IMR-90 (cell line): ENCODE measurements at regions not wholly inside any gene's neighbourhood (a gene's known extent, or its start where the extent isn't known, plus 50 kb on each side); places are given as distances from the start of the nearest gene placed in this dataset.

ENCODE experiments used
- ATAC-seq: fragments of 200-7000 bp; cut with Tn5 transposase; 2 replicates; pipeline ENCODE4 v1.9.1; 2020; ENCODE audit warnings: low read depth, mild to moderate bottlenecking, moderate library complexity
- BruUV-seq: library from RNA; stranded (reverse); fragments of 400-500 nt; replicated peaks from 2 replicates; lab custom pipeline; 2021; lab: Mats Ljungman, UMichigan
- CTCF ChIA-PET: fragments of 300-600 bp; formaldehyde crosslinking; extraction: SDS; loops from one replicate; lab custom pipeline; 2021; ENCODE audit warnings: antibody characterized with exemption; lab: Yijun Ruan, JAX
- POLR2A ChIA-PET: fragments of 300-600 bp; sonication (Branson Sonifier 250); formaldehyde crosslinking; loops from one replicate; lab custom pipeline; 2022; ENCODE audit warnings: antibody characterized with exemption; ENCODE audit not compliant: unreplicated experiment; lab: Charles Lee
- DNase-seq: peaks from one replicate; pipeline ENCODE4 v3.0.0; 2013
- H2AFZ ChIP-seq: replicated peaks from 2 replicates; pipeline ENCODE3; 2013; ENCODE audit warnings: low read length, mild to moderate bottlenecking; ENCODE audit not compliant: poor library complexity
- H2AK5ac ChIP-seq: 2 replicates; pipeline ENCODE4 v1.6.1; 2013; ENCODE audit warnings: low read depth, low read length, inconsistent platforms
- H2AK9ac ChIP-seq: replicated peaks from 2 replicates; pipeline ENCODE3; 2013; ENCODE audit warnings: mild to moderate bottlenecking, low read depth, low read length, moderate library complexity; ENCODE audit not compliant: poor library complexity
- H2BK120ac ChIP-seq: 2 replicates; pipeline ENCODE4 v1.6.1; 2013; ENCODE audit warnings: low read depth, low read length, inconsistent platforms
- H2BK15ac ChIP-seq: 3 replicates; pipeline ENCODE4 v1.6.1; 2013; ENCODE audit warnings: low read depth, low read length, inconsistent platforms
- H2BK20ac ChIP-seq: 2 replicates; pipeline ENCODE4 v1.6.1; 2013; ENCODE audit warnings: low read depth, mild to moderate bottlenecking, inconsistent platforms, low read length, moderate library complexity
- H2BK5ac ChIP-seq: 2 replicates; pipeline ENCODE4 v1.6.1; 2013; ENCODE audit warnings: mild to moderate bottlenecking, low read depth, low read length, inconsistent platforms; ENCODE audit not compliant: poor library complexity, severe bottlenecking
- H3K14ac ChIP-seq: replicated peaks from 2 replicates; pipeline ENCODE4 v1.6.1; 2013; ENCODE audit warnings: low read depth, low read length, inconsistent platforms
- H3K18ac ChIP-seq: 2 replicates; pipeline ENCODE4 v1.6.1; 2013; ENCODE audit warnings: low read depth, low read length, control low read depth
- H3K23ac ChIP-seq: 2 replicates; pipeline ENCODE4 v1.6.1; 2013; ENCODE audit warnings: low read depth, low read length, inconsistent platforms
- H3K27ac ChIP-seq: 2 replicates; pipeline ENCODE4 v1.5.1; 2013; ENCODE audit warnings: mild to moderate bottlenecking, control low read depth, low read length; ENCODE audit not compliant: insufficient read depth
- H3K27me3 ChIP-seq: 2 replicates; pipeline ENCODE4 v1.6.1; 2013; ENCODE audit warnings: low read length; ENCODE audit not compliant: control insufficient read depth, insufficient read depth
- H3K36me3 ChIP-seq: 2 replicates; pipeline ENCODE4 v1.6.1; 2013; ENCODE audit warnings: low read length, mixed read lengths; ENCODE audit not compliant: control insufficient read depth, insufficient read depth
- H3K4ac ChIP-seq: 2 replicates; pipeline ENCODE4 v1.6.1; 2013; ENCODE audit warnings: low read depth, low read length, inconsistent platforms
- H3K4me1 ChIP-seq: 2 replicates; pipeline ENCODE4 v1.6.1; 2013; ENCODE audit warnings: low read length, mixed read lengths; ENCODE audit not compliant: control insufficient read depth, insufficient read depth
- H3K4me2 ChIP-seq: 2 replicates; pipeline ENCODE4 v1.6.1; 2013; ENCODE audit warnings: low read depth, mild to moderate bottlenecking, control low read depth, low read length, moderate library complexity
- H3K4me3 ChIP-seq: 2 replicates; pipeline ENCODE4 v1.5.1; 2013; ENCODE audit warnings: low read depth, mild to moderate bottlenecking, control low read depth, low read length, moderate library complexity; ENCODE audit not compliant: insufficient read depth
- H3K56ac ChIP-seq: 2 replicates; pipeline ENCODE4 v1.6.1; 2013; ENCODE audit warnings: low read length, inconsistent platforms; ENCODE audit not compliant: insufficient read depth; ENCODE audit errors: extremely low read depth
- H3K79me1 ChIP-seq, 2 experiments: 2 replicates each; pipeline ENCODE4 v1.6.1; 2013; ENCODE audit warnings: low read length in 2 of 2, inconsistent platforms in 1 of 2, low read depth in 1 of 2
- H3K9ac ChIP-seq: 2 replicates; pipeline ENCODE4 v1.6.1; 2013; ENCODE audit warnings: low read depth, low read length, control low read depth
- H3K9me1 ChIP-seq: 2 replicates; pipeline ENCODE4 v1.6.1; 2013; ENCODE audit warnings: low read length, inconsistent platforms; ENCODE audit not compliant: insufficient read depth
- H3K9me3 ChIP-seq: 2 replicates; pipeline ENCODE4 v1.6.1; 2013; ENCODE audit warnings: low read length; ENCODE audit not compliant: control insufficient read depth, insufficient read depth
- H4K20me1 ChIP-seq: 2 replicates; pipeline ENCODE4 v1.6.1; 2013; ENCODE audit warnings: low read length, inconsistent platforms; ENCODE audit not compliant: insufficient read depth
- H4K5ac ChIP-seq: 2 replicates; pipeline ENCODE4 v1.6.1; 2013; ENCODE audit warnings: mild to moderate bottlenecking, low read depth, low read length, control low read depth
- H4K8ac ChIP-seq, 2 experiments: 2 replicates each; pipeline ENCODE4 v1.6.1; 2013; ENCODE audit warnings: low read depth in 2 of 2, low read length in 2 of 2, control low read depth in 1 of 2, inconsistent platforms in 1 of 2
- H4K91ac ChIP-seq: 2 replicates; pipeline ENCODE4 v1.6.1; 2013; ENCODE audit warnings: low read depth, low read length, inconsistent platforms; ENCODE audit not compliant: insufficient read depth
- FOS ChIP-seq: fragments of 150-350 bp; IDR thresholded peaks from 2 replicates; pipeline ENCODE4 v1.6.1; 2016; ENCODE audit warnings: low read depth, low read length
- MAFK ChIP-seq: IDR thresholded peaks from 2 replicates; pipeline ENCODE4 v1.6.1; 2012; ENCODE audit warnings: low read depth, low read length, improper control_type of control experiment
- MXI1 ChIP-seq: IDR thresholded peaks from 2 replicates; pipeline ENCODE4 v1.6.1; 2012; ENCODE audit warnings: low read depth, mild to moderate bottlenecking, low read length, moderate library complexity, borderline replicate concordance
- RCOR1 ChIP-seq: IDR thresholded peaks from 2 replicates; pipeline ENCODE4 v1.6.1; 2012; ENCODE audit warnings: mild to moderate bottlenecking, low read length, improper control_type of control experiment; ENCODE audit not compliant: insufficient replicate concordance
- WGBS, 2 experiments: methylation state at CpG; one replicate each; pipeline versions ENCODE4 v1.1.5 to v1.1.7; 2013; ENCODE audit warnings: missing lambda C conversion rate in 2 of 2; ENCODE audit not compliant: insufficient read length in 1 of 2; ENCODE audit errors: extremely low coverage in 2 of 2; 5-methylcytosine and 5-hydroxymethylcytosine counted together
- dilution Hi-C: fragments of 300-500 bp; cut with HindIII; formaldehyde crosslinking; loops from one replicate; pipeline ENCODE4 v1.14.3; 2018; ENCODE audit warnings: low sequenced_read_pairs; ENCODE audit not compliant: unreplicated experiment
- in situ Hi-C: fragments of 300-500 bp; cut with MboI; formaldehyde crosslinking; loops from 3 replicates; pipeline ENCODE4 v1.14.3; 2019; ENCODE audit warnings: low sequenced_read_pairs, inconsistent platforms, mixed read lengths
- intact Hi-C: fragments of 100-400 bp; cut with micrococcal nuclease; formaldehyde crosslinking; loops from 2 replicates; pipeline ENCODE4 v1.10.0; 2022
- TF ChIP-seq, protein P1 (sequence below): fragments of 150-350 bp; IDR thresholded peaks from 2 replicates; pipeline ENCODE4 v1.6.1; 2016; ENCODE audit warnings: low read depth, mild to moderate bottlenecking, low read length, moderate library complexity, borderline replicate concordance

DNA sequence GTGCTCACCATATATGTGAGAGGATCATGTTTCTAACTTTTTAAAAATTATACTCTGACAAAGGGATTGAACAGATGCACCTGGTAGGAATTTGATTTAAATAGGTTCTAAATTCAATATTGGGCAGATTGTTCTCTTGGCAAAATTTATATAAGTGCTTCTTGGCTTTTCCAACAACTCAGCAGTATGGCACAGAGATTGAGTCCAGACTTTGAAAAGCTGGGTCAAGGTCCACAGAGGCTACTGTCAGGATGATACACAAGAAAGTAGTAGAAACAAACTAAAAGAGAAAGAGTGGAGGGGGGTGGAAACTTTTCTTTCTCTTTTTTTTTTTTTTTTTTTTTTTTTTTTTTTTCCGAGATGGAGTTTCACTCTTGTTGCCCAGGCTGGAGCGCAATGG is 203.2 kb upstream of the ADAMTS9 start:
- Histone ChIP-seq H2AK5ac (no peak overlapping the region), H3K27me3 (no peaks in the 10 kb centered on the region), H3K18ac (no peak overlapping the region), H2AFZ (no peak overlapping the region), H3K9ac (no peak overlapping the region), H3K56ac (no peak overlapping the region), H3K14ac (no peak overlapping the region), H3K9me1 (no peaks in the 10 kb centered on the region), H3K79me1 (no peaks in the 10 kb centered on the region), H4K20me1 (no peaks in the 10 kb centered on the region), H3K4ac (no peak overlapping the region), H3K4me3 (no peak overlapping the region), H2BK15ac (no peak overlapping the region), H4K5ac (no peak overlapping the region), H3K4me2 (no peak overlapping the region), H3K4me1 (peaks cover 4% of the 10 kb centered on the region; the same call in 1 of the 2 replicates), H4K91ac (no peak overlapping the region), H2AK9ac (no peak overlapping the region), H4K8ac (no peak overlapping the region), H2BK120ac (no peak overlapping the region), H2BK20ac (no peak overlapping the region), H3K36me3 (no peaks in the 10 kb centered on the region), H2BK5ac (no peak overlapping the region), H3K27ac (no peak overlapping the region), H3K23ac (no peak overlapping the region), H3K9me3 (no peaks in the 10 kb centered on the region)
- CTCF ChIA-PET = interaction anchor here (0.6 kb wide), 1 partner anchor 202 kb away, joined by 3 read pairs; no protein-coding TSS in a partner anchor
- dilution Hi-C loops (no loop called here), in situ Hi-C loops (no loop called here), intact Hi-C loops (no loop called here)
- POLR2A ChIA-PET = no interaction called here
- WGBS, 2 experiments = no CpG with 5 or more reads among the region's 2 CpGs
- TF ChIP-seq MAFK (no peak), FOS (no peak), RCOR1 (no peak), MXI1 (no peak)
- TF ChIP-seq, protein P1, sequence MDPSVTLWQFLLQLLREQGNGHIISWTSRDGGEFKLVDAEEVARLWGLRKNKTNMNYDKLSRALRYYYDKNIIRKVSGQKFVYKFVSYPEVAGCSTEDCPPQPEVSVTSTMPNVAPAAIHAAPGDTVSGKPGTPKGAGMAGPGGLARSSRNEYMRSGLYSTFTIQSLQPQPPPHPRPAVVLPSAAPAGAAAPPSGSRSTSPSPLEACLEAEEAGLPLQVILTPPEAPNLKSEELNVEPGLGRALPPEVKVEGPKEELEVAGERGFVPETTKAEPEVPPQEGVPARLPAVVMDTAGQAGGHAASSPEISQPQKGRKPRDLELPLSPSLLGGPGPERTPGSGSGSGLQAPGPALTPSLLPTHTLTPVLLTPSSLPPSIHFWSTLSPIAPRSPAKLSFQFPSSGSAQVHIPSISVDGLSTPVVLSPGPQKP = no peak
- no TSS peak for BruUV-seq
- DNase-seq (no peak), ATAC-seq (no peak)
